Right cardiac atrium (tissue), 5 donors: ENCODE measurements at regions not wholly inside any gene's neighbourhood (a gene's known extent, or its start where the extent isn't known, plus 50 kb on each side); places are given as distances from the start of the nearest gene placed in this dataset.
A peak's percentile ranks its signal among the peaks of the same experiment; 100 is the strongest.

ENCODE experiments used
- ATAC-seq, 2 donors: fragments of 200-7000 bp; cut with Tn5 transposase; one replicate each; pipeline versions ENCODE4 v1.8.0 to v1.9.1; 2020; ENCODE audit warnings: moderate library complexity in 2 of 2, mild to moderate bottlenecking in 1 of 2
- DNase-seq, 3 donors: peaks; one replicate each; pipeline ENCODE4 v3.0.0-alpha.2; 2020
- H3K27ac ChIP-seq: one replicate; pipeline ENCODE4 v1.5.1; 2013; ENCODE audit warnings: mild to moderate bottlenecking, low read length, control low read depth, moderate library complexity
- H3K27me3 ChIP-seq: one replicate; pipeline ENCODE4 v1.6.1; 2013; ENCODE audit not compliant: control insufficient read depth, insufficient read depth
- H3K4me1 ChIP-seq: one replicate; pipeline ENCODE4 v1.6.1; 2013; ENCODE audit warnings: low read length; ENCODE audit not compliant: control insufficient read depth, insufficient read depth
- H3K4me3 ChIP-seq: one replicate; pipeline ENCODE4 v1.5.1; 2013; ENCODE audit warnings: low read length, control low read depth
- H3K9me3 ChIP-seq: one replicate; pipeline ENCODE4 v1.6.1; 2013; ENCODE audit warnings: low read length; ENCODE audit not compliant: control insufficient read depth
- WGBS: extraction: QIAGEN DNeasy Blood & Tissue Kit; methylation state at CpG from one replicate; pipeline ENCODE4 v1.1.7; 2013; 5-methylcytosine and 5-hydroxymethylcytosine counted together
- intact Hi-C, 4 donors: fragments of 100-400 bp; cut with DNase I; formaldehyde crosslinking; loops; one replicate each; pipeline versions ENCODE4 v1.11.0 to v1.14.0; 2022 to 2023
- donor health status: healthy with polysubstance abuse.
- donor health status: DM: no; HTN: yes; CAD: no.
- donor health status: DM: no; HTN: no; CAD: no.
- donor health status: DM: no; HTN: yes; CAD: no; lungs with severe emphysema.
- donor health status: DM: yes; HTN: yes; CAD: no.

GRCh38 chr2:150282771-150283371, 204.6 kb downstream of the RND3 start:
- intact Hi-C loops: no loop called here
- H3K27ac ChIP-seq: no peak overlapping the region
- peak in 2 of 3 donors; percentile 10 to 46 for DNase-seq

GRCh38 chr2:150282357-150282756, 205.1 kb downstream of the RND3 start:
- DNase-seq: peak in 1 of 3 donors; percentile 25
- H3K27ac ChIP-seq: no peak overlapping the region

More at GRCh38 chr2:150282771-150283371, 204.6 kb downstream of the RND3 start:
- Histone ChIP-seq H3K27me3 (no peaks in the 10 kb centered on the region), H3K4me3 (no peak overlapping the region), H3K4me1 (no peaks in the 10 kb centered on the region), H3K9me3 (no peaks in the 10 kb centered on the region)
- ATAC-seq: peak; percentile 82 to 83
- 56% methylated on average over 2 of the region's 2 CpGs for WGBS

GRCh38 chr2:150280231-150280630, 207.2 kb downstream of the RND3 start:
- H3K27me3 ChIP-seq: no peaks in the 10 kb centered on the region
- H3K27ac ChIP-seq: no peak overlapping the region
- ATAC-seq: peak; percentile 80 to 82
- 16% methylated on average over 1 of the region's 1 CpG for WGBS
- H3K9me3 ChIP-seq: peaks cover 2% of the 10 kb centered on the region
- DNase-seq: peak in 1 of 3 donors; percentile 10
- H3K4me1 ChIP-seq: no peaks in the 10 kb centered on the region
- intact Hi-C loops: no loop called here
- no peak overlapping the region for H3K4me3 ChIP-seq

More at GRCh38 chr2:150282357-150282756, 205.1 kb downstream of the RND3 start:
- no peaks in the 10 kb centered on the region for H3K27me3 ChIP-seq
- intact Hi-C loops: no loop called here
- H3K9me3 ChIP-seq: no peaks in the 10 kb centered on the region
- H3K4me3 ChIP-seq: no peak overlapping the region
- H3K4me1 ChIP-seq: no peaks in the 10 kb centered on the region
- peak in 1 of 2 donors; percentile 10 for ATAC-seq
- 74% methylated on average over 4 of the region's 4 CpGs for WGBS

GRCh38 chr2:150279686-150280085, 207.8 kb downstream of the RND3 start:
- Histone ChIP-seq H3K9me3 (peaks cover 2% of the 10 kb centered on the region), H3K27ac (no peak overlapping the region), H3K4me3 (no peak overlapping the region), H3K4me1 (no peaks in the 10 kb centered on the region), H3K27me3 (no peaks in the 10 kb centered on the region)
- DNase-seq (no peak), ATAC-seq (no peak)
- intact Hi-C loops: no loop called here
- 52% methylated on average over 1 of the region's 1 CpG for WGBS

GRCh38 chr2:150276737-150277136, 210.7 kb downstream of the RND3 start:
- no peaks in the 10 kb centered on the region for H3K4me1 ChIP-seq
- no peak overlapping the region for H3K4me3 ChIP-seq
- no peak overlapping the region for H3K27ac ChIP-seq
- no peak for ATAC-seq
- no peaks in the 10 kb centered on the region for H3K27me3 ChIP-seq
- WGBS: 83% methylated on average over 1 of the region's 1 CpG
- no peak for DNase-seq
- peaks cover 2% of the 10 kb centered on the region for H3K9me3 ChIP-seq
- intact Hi-C loops: no loop called here

- H3K4me1 ChIP-seq: no peaks in the 10 kb centered on the region
- peaks cover 2% of the 10 kb centered on the region for H3K9me3 ChIP-seq
- no peak overlapping the region for H3K27ac ChIP-seq
- intact Hi-C loops: no loop called here
- DNase-seq (no peak), ATAC-seq (no peak)
- no peaks in the 10 kb centered on the region for H3K27me3 ChIP-seq
- no peak overlapping the region for H3K4me3 ChIP-seq
- 54% methylated on average over 3 of the region's 3 CpGs for WGBS
Measured at GRCh38 chr2:150274108-150274507, 213.4 kb downstream of the RND3 start.

GRCh38 chr2:150271952-150272802, 215.3 kb downstream of the RND3 start:
- intact Hi-C loops: no loop called here
- Histone ChIP-seq H3K27me3 (no peaks in the 10 kb centered on the region), H3K4me3 (no peak overlapping the region), H3K27ac (no peak overlapping the region), H3K4me1 (no peaks in the 10 kb centered on the region), H3K9me3 (peaks cover 2% of the 10 kb centered on the region)
- DNase-seq (no peak), ATAC-seq (no peak)

GRCh38 chr2:150267651-150268415, 219.6 kb downstream of the RND3 start:
- Histone ChIP-seq H3K27ac (no peak overlapping the region), H3K27me3 (no peaks in the 10 kb centered on the region), H3K4me1 (no peaks in the 10 kb centered on the region), H3K4me3 (no peak overlapping the region), H3K9me3 (no peaks in the 10 kb centered on the region)
- intact Hi-C loops: no loop called here
- ATAC-seq (no peak), DNase-seq (no peak)
- 73% methylated on average over 3 of the region's 3 CpGs for WGBS

- H3K27ac ChIP-seq: no peak overlapping the region
- H3K9me3 ChIP-seq: no peaks in the 10 kb centered on the region
- ATAC-seq: no peak
- H3K4me3 ChIP-seq: no peak overlapping the region
- no peaks in the 10 kb centered on the region for H3K4me1 ChIP-seq
- WGBS: 95% methylated on average over 2 of the region's 2 CpGs
- DNase-seq: no peak
- H3K27me3 ChIP-seq: no peaks in the 10 kb centered on the region
- intact Hi-C loops: no loop called here
Measured at GRCh38 chr2:150266931-150267330, 220.5 kb downstream of the RND3 start.

GRCh38 chr2:150264442-150264841, 223.0 kb downstream of the RND3 start:
- no peaks in the 10 kb centered on the region for H3K27me3 ChIP-seq
- ATAC-seq (no peak), DNase-seq (no peak)
- H3K4me3 ChIP-seq: no peak overlapping the region
- H3K9me3 ChIP-seq: no peaks in the 10 kb centered on the region
- 87% methylated on average over 2 of the region's 2 CpGs for WGBS
- H3K27ac ChIP-seq: no peak overlapping the region
- H3K4me1 ChIP-seq: no peaks in the 10 kb centered on the region
- intact Hi-C loops: no loop called here

- no peak for ATAC-seq
- H3K4me3 ChIP-seq: no peak overlapping the region
- H3K9me3 ChIP-seq: no peaks in the 10 kb centered on the region
- WGBS: 81% methylated on average over 2 of the region's 2 CpGs
- H3K27ac ChIP-seq: no peak overlapping the region
- no peaks in the 10 kb centered on the region for H3K4me1 ChIP-seq
- no peak for DNase-seq
- H3K27me3 ChIP-seq: no peaks in the 10 kb centered on the region
- intact Hi-C loops: no loop called here
Measured at GRCh38 chr2:150261691-150262090, 225.8 kb downstream of the RND3 start.
